HEK293 (cell line): ENCODE measurements at regions not wholly inside any gene's neighbourhood (a gene's known extent, or its start where the extent isn't known, plus 50 kb on each side); places are given as distances from the start of the nearest gene placed in this dataset.

Source experiments
- ZNF747 ChIP-seq: fragments of 450-650 bp; formaldehyde crosslinking; IDR thresholded peaks from 2 replicates; pipeline ENCODE4 v1.5.1; 2016; ENCODE audit warnings: missing biosample characterization, missing genetic modification characterization
- TF ChIP-seq, protein P1 (sequence below): fragments of 450-650 bp; formaldehyde crosslinking; IDR thresholded peaks from 2 replicates; pipeline ENCODE4 v1.5.1; 2016; ENCODE audit warnings: missing biosample characterization, missing genetic modification characterization

DNA sequence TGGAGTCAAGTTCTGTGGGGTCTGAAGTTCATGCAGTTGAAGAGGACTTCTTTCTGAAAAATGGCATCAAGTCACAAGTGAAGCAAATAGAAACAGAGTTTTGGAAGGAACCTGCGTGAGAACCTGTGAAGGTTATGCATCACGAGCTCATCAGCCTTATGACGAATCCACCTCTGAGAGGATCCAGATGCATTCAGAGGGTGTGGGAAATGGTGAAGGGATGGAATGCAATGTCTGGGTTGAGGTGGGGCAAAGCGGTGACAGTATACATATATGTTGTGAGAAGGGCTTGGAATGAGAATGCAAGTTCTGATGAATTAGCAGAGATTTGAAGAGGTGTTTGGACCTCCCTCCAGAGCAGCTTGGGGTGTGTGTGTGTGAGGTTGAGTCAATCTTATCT, 382.1 kb upstream of the TBL1XR1 start:
- TF ChIP-seq ZNF747, result no peak
- TF ChIP-seq, protein P1, sequence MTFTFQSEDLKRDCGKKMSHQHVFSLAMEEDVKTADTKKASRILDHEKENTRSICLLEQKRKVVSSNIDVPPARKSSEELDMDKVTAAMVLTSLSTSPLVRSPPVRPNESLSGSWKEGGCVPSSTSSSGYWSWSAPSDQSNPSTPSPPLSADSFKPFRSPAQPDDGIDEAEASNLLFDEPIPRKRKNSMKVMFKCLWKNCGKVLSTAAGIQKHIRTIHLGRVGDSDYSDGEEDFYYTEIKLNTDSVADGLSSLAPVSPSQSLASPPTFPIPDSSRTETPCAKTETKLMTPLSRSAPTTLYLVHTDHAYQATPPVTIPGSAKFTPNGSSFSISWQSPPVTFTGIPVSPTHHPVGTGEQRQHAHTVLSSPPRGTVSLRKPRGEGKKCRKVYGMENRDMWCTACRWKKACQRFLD, result no peak
